ENCODE measurements at regions not wholly inside any gene's neighbourhood (a gene's known extent, or its start where the extent isn't known, plus 50 kb on each side); places are given as distances from the start of the nearest gene placed in this dataset.

DNA sequence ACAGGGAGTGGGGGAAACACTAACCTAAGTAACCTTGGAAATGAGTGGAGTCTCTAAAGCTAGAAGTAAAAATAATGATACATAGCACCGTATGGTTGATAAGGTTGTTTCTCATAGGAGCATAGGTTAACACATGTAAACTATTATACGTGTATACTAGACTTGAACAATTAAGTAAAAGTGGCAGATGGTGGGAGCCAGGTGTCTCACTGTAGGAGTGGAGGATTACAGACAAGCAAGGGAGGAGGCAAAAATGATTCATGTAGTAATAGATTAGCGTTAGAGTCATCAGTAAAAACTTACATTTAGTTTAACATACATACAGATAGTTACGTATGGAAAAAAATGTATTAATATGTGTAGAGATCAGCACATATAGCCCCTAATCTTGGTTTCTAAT lies 138.4 kb upstream of the DSCAM start:
- H3K27ac ChIP-seq, result no peak overlapping the region
- in situ Hi-C loops (cut with HindIII; ENCODE audit: low pct_ligation_motif_present, low sequenced_read_pairs), result no loop called here
- DNase-seq, result no peak

DNA sequence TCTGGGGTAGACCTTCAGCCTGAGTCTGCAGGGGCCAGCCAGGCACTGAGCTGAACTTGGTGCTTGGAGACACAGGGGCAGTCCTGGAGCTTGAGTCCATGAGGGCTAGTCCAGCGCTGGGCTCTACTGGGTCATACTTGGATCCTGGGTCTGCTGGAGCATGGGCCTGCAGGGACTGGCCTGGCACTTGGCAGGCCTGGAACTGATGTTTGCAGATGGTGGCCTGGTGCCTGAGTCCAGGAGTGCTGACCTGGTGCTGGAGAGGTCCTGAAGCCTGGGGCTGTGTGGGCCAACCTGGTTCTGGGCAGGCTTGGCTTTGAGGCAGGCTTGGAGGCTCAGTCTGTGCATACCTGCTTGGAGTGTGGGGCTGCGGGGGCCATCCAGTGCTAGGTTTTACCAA lies 143.4 kb upstream of the DSCAM start:
- no peaks in the 10 kb centered on the region for H3K36me3 ChIP-seq (replicated peaks)
- H3K4me3 ChIP-seq (ENCODE audit: low read depth, low read length), result no peak overlapping the region
- TF ChIP-seq, protein P1, sequence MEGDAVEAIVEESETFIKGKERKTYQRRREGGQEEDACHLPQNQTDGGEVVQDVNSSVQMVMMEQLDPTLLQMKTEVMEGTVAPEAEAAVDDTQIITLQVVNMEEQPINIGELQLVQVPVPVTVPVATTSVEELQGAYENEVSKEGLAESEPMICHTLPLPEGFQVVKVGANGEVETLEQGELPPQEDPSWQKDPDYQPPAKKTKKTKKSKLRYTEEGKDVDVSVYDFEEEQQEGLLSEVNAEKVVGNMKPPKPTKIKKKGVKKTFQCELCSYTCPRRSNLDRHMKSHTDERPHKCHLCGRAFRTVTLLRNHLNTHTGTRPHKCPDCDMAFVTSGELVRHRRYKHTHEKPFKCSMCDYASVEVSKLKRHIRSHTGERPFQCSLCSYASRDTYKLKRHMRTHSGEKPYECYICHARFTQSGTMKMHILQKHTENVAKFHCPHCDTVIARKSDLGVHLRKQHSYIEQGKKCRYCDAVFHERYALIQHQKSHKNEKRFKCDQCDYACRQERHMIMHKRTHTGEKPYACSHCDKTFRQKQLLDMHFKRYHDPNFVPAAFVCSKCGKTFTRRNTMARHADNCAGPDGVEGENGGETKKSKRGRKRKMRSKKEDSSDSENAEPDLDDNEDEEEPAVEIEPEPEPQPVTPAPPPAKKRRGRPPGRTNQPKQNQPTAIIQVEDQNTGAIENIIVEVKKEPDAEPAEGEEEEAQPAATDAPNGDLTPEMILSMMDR (IDR thresholded peaks at IDR 0.05; ENCODE audit: low read depth, low read length, missing control alignments), result no peak
- no peak overlapping the region for H3K27ac ChIP-seq
- in situ Hi-C loops (cut with HindIII; ENCODE audit: low pct_ligation_motif_present, low sequenced_read_pairs), result no loop called here
- DNase-seq, result no peak
- no peaks in the 10 kb centered on the region for H3K27me3 ChIP-seq (replicated peaks)

More for the DNA sequence above, 138.4 kb upstream of the DSCAM start:
- TF ChIP-seq, protein P1 (IDR thresholded peaks at IDR 0.05; ENCODE audit: low read depth, low read length, missing control alignments), result no peak
- H3K27me3 ChIP-seq (replicated peaks), result no peaks in the 10 kb centered on the region
- no peaks in the 10 kb centered on the region for H3K36me3 ChIP-seq (replicated peaks)
- no peak overlapping the region for H3K4me3 ChIP-seq (ENCODE audit: low read depth, low read length)

DNA sequence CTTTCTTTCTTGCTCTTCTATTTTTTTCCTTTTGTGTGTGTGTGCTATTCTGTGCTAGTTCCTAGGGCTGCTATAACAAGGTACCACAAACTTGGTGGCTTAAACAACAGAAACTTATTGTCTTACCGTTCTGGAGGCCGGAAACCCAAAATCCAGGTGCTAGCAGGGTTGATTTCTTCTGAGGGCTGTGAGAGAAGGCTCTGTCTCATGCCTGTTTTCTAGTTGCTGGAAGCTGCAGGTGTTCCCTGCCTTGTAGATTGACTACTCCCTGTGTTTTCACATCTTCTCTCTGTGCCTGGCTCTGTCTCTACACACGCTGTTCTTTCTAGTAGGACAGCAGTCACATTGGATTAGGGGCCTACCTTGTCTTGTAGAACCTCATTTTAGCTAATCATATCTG lies 150.9 kb upstream of the DSCAM start:
- in situ Hi-C loops (cut with HindIII; ENCODE audit: low pct_ligation_motif_present, low sequenced_read_pairs), result no loop called here
- TF ChIP-seq, protein P1 (IDR thresholded peaks at IDR 0.05; ENCODE audit: low read depth, low read length, missing control alignments), result no peak
- no peak overlapping the region for H3K4me3 ChIP-seq (ENCODE audit: low read depth, low read length)
- no peak overlapping the region for H3K27ac ChIP-seq
- H3K27me3 ChIP-seq (replicated peaks), result no peaks in the 10 kb centered on the region
- no peaks in the 10 kb centered on the region for H3K36me3 ChIP-seq (replicated peaks)
- DNase-seq, result no peak

DNA sequence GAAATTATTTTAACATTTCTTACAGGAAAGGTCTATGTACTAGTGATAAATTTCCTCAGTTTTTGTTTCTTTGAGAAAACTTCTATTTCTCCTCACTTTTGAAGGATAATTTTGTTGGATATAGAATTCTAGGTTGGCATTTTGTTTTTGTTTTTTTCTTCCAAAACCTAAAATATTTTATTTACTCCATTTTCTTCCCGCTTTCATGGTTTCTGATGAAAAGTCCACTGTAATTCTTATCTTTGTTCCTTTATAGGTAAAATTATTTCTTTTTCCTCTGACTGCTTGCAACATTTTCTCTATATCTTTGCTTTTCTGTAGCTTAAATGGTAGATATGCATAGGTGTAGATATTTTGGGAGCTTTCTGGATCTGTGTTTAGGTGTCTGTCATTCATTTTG lies 153.9 kb upstream of the DSCAM start:
- Histone ChIP-seq H3K4me3 (ENCODE audit: low read depth, low read length) (no peak overlapping the region), H3K27me3 (replicated peaks) (no peaks in the 10 kb centered on the region), H3K27ac (no peak overlapping the region), H3K36me3 (replicated peaks) (no peaks in the 10 kb centered on the region)
- DNase-seq, result no peak
- in situ Hi-C loops (cut with HindIII; ENCODE audit: low pct_ligation_motif_present, low sequenced_read_pairs), result no loop called here
- TF ChIP-seq, protein P1 (IDR thresholded peaks at IDR 0.05; ENCODE audit: low read depth, low read length, missing control alignments), result no peak

DNA sequence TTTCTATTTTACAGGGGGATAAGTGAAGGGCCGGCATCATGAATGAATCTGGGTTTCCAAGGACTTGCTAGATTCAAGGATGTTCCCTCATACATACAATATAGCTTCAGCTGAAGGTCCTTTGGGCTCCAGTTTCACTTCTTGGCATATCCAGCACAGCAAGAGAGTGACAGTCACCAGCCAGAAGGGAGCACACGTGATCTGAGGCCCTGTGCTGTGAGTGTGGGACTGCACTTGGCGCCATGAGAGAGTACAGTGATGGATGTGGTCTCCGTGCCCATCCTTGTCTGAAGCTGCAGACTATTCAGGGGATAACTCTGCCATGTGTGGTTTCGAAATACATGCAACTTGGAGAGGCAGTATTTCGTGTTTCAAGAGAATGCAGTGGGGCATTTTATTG lies 159.7 kb upstream of the DSCAM start:
- no peak for DNase-seq
- no peak overlapping the region for H3K27ac ChIP-seq
- TF ChIP-seq, protein P1 (IDR thresholded peaks at IDR 0.05; ENCODE audit: low read depth, low read length, missing control alignments), result no peak
- no peaks in the 10 kb centered on the region for H3K36me3 ChIP-seq (replicated peaks)
- H3K27me3 ChIP-seq (replicated peaks), result no peaks in the 10 kb centered on the region
- in situ Hi-C loops (cut with HindIII; ENCODE audit: low pct_ligation_motif_present, low sequenced_read_pairs), result no loop called here
- H3K4me3 ChIP-seq (ENCODE audit: low read depth, low read length), result no peak overlapping the region

DNA sequence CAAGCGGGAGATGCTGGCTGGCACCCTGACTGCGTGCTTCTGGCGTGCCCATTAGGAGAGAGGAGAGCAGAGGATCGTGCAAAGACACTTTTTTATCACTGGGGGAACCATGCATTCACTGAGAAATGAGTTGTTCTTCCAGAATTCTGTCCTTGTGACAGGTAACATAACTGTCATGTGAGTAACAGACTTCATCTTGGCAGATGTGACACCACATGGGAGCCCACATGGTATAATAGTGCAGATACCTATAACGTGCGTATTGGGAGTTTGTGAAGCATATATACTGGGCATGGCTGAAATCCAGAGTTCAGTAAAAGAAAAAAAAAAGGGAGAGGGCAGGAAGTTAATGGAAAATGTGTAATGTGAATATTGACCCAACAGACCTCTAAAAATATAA lies 159.6 kb upstream of the BACE2 start:
- no peak for DNase-seq
- Histone ChIP-seq H3K27ac (no peak overlapping the region), H3K27me3 (replicated peaks) (no peaks in the 10 kb centered on the region), H3K4me3 (ENCODE audit: low read depth, low read length) (no peak overlapping the region), H3K36me3 (replicated peaks) (no peaks in the 10 kb centered on the region)
- in situ Hi-C loops (cut with HindIII; ENCODE audit: low pct_ligation_motif_present, low sequenced_read_pairs), result no loop called here
- TF ChIP-seq, protein P1 (IDR thresholded peaks at IDR 0.05; ENCODE audit: low read depth, low read length, missing control alignments), result no peak
